Stimulated activated CD8-positive, alpha-beta memory T cell treated with anti-CD3 and anti-CD28 coated beads, Interleukin-15, amount 100 ng/mL, for 24 hours (primary cell): ENCODE measurements at regions not wholly inside any gene's neighbourhood (a gene's known extent, or its start where the extent isn't known, plus 50 kb on each side); places are given as distances from the start of the nearest gene placed in this dataset.

Experiments
- DNase-seq: peaks from one replicate; pipeline ENCODE4 v3.0.0-alpha.2; 2020; ENCODE audit warnings: low read depth

- no peak for DNase-seq
Measured at GRCh38 chr15:94177112-94177511, 54.2 kb upstream of the MCTP2 start.

DNA sequence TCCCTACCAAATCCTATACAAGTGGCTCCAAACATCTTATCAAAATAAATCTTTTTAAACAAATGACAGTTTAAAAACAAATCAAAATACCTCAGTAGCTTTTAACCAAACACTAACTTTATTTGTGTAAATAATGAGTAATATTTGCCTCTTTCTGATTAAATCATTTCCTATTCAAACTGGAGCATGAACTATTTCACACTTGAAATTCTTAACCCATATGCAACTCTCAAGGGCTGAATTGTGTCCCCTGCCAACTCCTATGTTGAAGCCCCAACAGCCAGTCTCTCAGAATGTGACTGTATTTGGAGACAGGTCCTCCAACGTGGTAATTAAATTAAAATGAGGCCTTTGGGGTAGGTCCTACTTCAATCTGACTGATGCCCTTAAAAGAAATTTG, 55.9 kb upstream of the MCTP2 start:
- no peak for DNase-seq

GRCh38 chr15:94174399-94174802, 57.0 kb upstream of the MCTP2 start:
- DNase-seq, result no peak

DNA sequence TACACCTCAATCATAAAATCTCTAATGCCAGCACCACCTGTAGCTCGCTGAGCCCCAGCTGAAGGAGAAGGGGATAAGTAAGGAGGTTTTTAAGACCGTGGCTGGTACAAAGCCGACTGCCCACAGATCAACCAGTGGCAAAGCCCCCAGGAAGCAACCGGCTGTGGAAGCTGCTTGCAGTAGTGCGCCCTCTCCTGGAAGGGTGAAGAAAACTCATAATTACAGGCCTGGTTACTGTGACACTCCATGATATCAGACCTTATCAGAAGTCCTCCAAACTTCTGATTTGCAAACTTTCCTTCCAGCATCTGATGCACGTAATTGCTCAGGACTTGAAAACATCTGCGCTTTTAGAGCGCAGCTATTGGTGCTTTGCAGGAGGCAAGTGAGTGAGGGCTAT, 63.1 kb upstream of the MCTP2 start:
- no peak for DNase-seq

GRCh38 chr15:94164971-94165370, 66.4 kb upstream of the MCTP2 start:
- DNase-seq, result no peak

DNA sequence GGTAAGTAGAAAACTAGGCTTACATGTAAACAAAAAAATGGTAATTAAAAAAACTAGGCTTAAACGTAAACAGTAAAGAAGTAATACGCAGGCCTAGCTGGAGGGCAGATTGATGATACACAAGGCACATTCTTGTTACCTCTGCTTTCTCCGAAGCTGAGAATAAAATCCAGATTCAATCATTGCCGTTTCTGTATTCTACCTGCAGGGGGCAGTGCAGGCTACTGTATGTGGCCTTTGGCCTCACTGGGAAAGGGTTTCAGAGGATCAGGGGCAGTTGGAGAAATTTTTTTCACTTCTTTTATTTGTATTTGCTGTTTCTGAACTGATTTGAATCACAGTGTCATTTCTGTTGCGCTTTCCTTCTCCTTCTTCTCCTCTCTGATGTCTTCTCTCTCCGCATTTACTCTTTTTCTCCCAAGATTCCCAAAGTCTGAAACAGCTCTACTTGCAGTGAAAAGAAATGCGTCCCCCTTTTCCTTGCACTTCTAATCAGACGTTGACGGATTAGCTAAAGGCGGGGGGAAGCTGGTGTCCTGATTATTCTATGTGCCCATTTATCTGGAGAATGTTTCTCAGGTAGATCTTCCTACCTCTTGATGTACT, 67.1 kb upstream of the MCTP2 start:
- peak; percentile 22 for DNase-seq

DNA sequence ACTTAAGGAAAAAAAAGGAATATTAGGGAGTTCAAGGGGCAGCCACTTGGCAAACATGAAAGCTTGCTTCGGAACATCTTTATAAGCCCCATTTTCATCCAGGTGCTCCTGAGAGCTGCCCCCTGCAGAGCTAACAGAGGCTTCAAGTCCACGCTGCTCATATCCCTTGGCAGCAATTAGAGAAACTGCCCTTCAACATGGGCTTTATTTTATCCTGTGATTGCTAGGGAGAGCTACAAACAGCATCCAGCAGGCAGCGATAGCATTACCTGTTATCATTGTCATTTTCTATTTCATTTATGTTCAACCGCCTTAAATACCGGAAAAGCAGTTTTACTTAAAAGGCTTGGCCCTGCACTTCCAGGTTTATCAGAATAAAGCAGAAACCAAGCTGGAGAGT, 68.4 kb upstream of the MCTP2 start:
- DNase-seq, result no peak

- no peak for DNase-seq
Measured at GRCh38 chr15:94154255-94154654, 77.1 kb upstream of the MCTP2 start.

DNA sequence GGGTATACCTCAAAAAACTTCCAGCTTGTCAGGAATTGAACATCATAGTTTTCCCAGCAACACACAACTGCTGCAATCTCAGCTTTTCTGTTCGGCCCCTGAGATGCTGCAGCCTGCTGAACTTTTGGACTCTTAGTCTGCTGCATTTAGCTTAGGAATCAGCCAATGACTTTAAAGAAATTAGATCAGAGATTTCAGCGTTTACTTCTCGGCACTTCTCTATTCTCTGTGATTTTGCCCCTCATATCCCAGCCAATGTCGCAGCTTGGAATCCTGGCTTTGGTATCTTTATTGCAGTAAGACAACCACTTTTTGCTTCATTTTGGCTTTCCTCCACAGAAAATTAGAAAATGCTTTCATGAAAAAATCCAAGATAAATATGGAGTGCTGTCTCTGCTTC, 86.3 kb upstream of the MCTP2 start:
- no peak for DNase-seq

DNA sequence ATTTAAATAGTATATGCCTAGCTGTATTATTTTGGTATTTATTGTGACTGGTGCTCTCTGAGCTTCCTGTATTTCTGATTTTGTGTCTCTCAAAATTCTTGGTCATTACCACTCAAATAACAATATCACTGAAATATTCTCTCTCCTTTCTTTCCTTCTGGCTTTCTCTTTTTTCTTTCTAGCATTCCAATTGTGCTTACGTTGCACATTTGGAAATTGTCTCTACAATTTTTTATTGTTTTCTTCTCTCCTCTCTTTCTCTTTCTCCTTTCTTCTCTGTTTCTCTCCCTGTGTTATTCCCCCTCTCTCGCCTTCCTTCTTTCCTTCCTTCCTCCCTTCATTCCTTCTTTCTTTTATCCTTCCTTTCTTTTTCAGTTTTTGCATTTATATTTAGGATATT, 89.6 kb upstream of the MCTP2 start:
- DNase-seq, result no peak

DNA sequence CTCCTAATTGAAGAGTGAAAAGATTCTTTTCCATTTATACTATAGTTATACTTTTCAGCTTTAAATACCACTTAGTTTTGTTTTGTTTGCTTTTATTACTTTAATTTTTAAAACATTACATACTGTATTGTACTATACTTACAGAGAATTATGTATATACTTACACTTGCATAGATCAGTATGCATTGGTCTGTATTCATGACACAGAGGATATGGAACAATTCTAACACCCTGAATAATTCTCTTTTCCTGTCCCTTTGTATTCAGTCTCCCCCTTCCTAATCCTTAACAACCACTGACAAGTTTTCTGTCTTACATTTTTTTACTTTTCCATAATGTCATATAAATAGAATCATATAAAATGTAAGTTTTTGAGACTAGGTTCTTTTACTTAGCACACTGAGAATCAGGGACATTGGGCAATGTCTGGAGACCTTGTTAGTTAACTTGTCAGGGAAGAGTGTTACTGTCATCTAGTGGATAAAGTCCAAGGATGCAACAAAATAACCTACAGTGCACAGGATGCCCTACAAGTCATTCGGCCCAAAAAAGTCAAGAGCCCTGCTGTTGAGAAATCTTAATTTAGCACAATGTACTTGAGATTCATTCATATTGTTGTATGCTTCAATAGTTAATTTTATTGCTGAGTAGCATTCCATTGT, 95.7 kb upstream of the MCTP2 start:
- no peak for DNase-seq

DNA sequence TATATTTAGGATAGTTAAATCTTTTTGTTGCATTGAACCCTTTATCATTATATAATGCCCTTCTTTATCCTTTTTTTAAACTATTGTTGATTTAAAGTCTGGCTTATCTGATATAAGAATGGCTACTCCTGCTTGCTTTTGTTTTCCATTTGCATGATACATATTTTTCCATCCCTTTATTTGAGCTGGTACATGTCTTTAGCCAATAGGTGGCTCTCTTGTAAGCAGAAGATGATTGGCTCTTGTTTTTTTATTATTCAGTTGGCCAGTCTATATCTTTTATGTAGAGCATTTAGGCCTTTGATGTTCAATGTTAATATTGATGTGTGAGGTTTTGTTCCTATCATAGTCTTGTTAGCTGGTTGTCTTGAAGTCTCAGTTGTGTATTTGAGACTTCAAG, 99.5 kb upstream of the MCTP2 start:
- DNase-seq, result no peak

- DNase-seq, result no peak
Measured at GRCh38 chr15:94130504-94130903, 100.9 kb upstream of the MCTP2 start.

GRCh38 chr15:94127006-94127405, 104.4 kb upstream of the MCTP2 start:
- DNase-seq, result no peak

DNA sequence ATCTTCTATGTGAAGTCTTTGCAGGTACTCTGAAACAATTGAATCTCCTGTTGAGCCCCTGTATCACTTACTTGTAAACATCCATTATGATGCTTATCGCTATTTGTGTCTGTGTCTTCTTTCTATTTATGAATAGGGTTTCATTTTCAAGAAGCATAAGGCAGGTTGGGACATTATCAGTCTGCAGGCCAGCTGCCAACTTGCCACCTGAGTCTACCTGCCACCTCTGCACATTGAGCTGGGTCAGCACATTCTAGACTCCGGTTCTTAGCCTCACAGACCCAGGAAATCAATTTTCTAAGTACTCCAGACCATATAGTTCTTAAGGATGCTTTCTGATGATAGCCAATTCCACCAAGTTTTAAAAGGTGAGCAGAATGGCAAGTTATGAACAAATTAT, 105.7 kb upstream of the MCTP2 start:
- no peak for DNase-seq

- no peak for DNase-seq
Measured at GRCh38 chr15:94125156-94125555, 106.2 kb upstream of the MCTP2 start.

DNA sequence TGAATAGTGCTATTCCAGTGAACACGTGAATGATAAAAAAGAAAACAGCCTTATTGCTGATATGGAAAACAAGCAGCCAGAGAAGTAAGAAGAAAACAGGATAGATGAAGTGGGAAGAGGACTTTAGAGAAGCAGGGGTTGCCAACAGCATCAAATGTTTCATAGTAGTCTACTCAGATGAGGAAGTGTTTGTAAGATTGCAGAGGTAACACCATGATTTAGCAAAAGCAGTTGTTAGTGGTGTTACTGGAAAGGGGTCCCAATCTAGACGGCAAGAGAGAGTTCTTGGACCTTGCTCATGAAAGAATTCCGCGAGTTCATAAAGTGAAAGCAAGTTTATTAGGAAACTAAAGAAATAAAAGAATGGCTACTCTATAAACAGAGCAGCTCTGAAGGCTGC, 108.8 kb upstream of the MCTP2 start:
- no peak for DNase-seq

DNA sequence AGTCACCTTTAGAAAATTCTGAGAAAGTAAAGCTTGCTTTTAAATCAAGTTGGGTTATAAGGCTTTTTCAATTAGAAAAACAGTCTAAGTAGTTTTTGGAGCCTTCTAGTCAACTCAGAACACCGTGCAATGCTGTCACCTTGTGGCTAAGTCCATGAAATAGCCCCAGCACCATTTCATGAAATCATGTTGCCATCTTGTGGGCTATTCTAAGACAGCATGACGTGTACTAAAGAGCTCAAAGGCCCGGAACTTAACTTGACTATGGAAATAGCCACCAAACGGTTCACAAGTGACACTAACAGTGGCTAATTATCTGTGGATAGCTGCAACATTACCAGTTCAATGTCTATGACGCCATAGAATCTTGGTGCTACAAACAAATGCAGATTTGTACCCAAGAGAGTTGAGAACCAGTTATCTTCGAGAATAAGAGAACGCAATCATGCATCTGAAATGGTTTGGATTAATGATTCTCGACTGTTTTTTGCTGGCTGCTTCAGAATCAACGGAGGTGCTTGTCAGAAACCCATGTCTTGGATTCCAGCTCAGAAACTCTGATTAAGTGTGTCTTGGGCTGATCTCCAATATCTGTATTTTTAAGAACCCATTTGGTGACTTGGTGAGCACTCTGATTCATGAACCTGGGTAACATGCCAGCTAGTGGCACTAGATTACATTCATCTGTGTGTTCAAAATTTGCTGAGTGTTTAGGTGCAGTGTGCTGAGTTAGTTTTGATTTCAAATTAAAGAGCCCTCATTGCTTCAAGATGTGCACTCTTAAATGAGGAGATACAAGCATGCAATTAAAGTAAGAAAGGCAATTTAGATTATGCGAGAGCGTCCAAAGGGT, 111.2 kb upstream of the MCTP2 start:
- DNase-seq, result no peak

DNA sequence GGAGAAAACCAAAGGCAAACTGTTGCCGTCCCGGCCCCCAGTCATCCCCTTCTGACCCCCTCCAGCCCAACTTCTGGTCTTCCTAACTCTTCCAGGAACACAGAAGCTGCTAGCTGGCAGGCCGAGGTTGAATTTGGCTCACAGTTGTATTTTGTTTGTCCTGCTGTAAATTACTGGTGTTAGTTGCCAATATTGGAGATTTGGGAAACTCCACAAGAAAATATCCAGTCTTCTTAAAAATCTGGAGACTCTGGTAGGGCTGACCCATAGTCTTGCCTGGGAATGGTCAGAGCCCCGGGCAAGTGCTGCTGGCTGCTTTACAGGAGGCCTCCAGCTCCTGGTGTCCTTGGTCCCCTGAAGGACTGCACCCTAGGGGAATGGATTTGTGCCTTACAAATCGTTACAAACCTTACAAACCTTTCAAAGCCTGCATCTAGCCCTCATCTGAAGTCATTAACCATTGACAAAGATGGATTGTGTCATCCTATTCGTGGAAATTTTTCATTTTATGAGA, 112.0 kb upstream of the MCTP2 start:
- DNase-seq, result no peak

GRCh38 chr15:94110476-94111130, 120.8 kb upstream of the MCTP2 start:
- no peak for DNase-seq

DNA sequence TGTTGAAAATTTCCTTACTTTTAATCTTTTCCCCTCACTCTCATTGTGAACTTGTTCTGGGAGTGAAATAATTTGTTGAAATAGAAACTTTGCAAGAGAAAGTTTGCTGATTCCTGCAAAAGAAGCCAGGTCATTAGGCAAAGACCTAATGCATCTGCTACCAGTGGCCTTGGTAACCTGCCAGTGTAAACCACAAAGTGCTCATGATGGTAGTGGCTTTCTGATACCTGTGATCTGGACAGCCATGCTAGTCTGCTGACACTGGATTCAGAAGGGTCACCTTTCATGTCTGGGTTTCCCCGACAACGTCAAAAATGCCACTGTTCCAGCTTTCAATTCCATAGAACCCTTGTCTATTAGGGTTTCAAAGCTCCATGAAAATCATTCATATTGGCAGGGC, 123.7 kb upstream of the MCTP2 start:
- DNase-seq, result no peak

DNA sequence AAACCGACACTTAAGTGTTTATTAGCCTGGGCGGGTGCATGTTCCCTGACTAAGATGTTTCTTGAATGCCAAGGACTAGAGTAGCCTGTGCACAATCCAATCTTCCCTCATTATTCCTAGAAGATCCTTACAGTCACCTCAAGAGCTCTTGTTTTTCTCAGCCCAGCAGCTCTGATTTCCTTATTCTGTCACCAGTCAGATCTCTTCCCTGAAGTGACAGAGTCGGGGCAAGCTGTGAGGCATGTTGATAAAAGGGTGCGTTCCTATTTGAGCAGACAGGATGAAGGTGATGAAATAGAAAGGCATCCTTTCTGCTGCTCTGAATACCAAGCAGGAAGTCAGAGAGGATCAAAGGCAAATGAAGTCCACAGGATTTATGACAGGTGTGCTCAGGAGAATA, 125.6 kb upstream of the MCTP2 start:
- DNase-seq, result no peak

DNA sequence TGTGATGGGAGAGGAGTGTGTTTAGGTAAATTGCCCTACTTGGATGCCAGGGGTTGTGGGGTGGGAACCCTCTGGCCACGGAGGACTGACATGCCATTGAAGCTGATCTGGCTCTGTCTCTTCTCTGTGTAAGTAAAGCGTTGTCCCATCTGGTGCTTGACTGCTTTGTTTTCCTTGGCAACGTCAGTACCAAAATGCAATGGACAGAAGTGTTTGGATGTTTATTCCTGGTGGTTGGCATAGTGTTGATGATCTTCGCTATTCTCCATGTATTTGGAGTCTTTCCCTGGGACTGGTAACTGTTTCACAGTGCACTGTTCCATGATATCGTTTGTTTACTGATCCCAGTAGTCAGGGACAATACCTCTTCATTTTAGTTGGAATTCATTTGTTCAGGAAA, 130.5 kb upstream of the MCTP2 start:
- DNase-seq, result no peak
